CD4-positive, alpha-beta T cell treated with Interleukin-4 for 4 hours (primary cell): ENCODE measurements at regions not wholly inside any gene's neighbourhood (a gene's known extent, or its start where the extent isn't known, plus 50 kb on each side); places are given as distances from the start of the nearest gene placed in this dataset.

Source experiments
- DNase-seq: peaks from one replicate; pipeline ENCODE4 v3.0.0-alpha.2; 2020

DNA sequence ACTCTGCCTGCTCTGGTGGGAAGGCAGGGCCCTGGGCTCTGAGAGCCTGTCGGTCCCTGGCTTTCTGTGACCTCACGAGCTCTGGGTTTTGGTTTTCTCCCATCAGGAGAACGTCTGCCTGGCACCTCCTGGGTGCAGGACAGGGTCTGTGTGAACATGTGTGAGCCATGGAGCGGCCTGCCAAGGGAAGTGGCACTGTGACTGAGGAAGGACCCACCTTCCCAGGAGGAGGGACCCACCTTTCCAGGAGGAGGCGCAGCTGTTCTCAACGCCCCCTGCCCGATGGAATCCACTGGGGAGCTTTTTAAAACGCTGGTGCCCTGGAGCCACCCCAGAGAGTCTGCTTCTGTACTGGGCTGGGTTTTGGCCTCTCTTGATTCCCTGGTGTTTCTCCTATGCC lies 168.7 kb downstream of the GLI2 start:
- DNase-seq = no peak

DNA sequence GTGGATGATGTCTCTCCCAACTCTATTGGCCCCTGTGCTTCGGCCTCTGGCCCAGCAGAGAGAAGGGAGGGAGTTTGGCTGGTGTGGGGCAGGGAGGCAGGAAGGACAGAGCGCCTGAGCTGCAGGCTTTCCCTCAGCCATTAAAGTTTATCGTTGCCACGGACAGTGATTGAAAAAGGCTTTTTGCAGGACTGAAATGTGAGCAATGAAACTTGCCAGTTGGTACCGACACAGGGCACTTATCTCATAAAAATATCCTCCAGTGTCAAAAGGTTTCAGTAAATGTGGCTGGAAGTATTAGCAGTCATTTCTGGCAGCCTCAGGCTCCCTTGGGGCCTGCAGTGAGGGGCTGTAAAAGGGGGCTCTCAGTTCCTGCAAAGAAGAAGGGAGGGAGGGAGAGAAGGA lies 169.2 kb downstream of the GLI2 start:
- DNase-seq = no peak

DNA sequence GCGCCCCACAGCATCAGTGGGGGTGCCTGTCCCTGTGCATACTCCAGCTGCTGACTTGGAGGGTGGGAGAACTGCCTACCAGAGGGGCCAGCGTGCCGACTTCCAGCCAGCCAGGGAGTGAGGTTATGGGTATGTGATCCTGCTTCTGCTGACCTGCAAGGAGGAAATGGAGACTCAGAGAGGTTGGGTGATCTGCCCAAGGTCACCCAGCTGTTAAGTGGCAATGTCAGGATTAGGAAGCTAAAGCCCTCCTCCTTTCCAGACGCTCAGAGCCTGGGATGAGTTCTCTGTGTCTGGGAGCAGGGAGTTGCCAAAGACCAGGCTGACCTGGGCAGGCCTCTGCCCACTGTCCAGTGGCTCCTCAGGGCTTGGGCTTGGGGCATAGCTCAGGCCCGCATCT lies 169.6 kb downstream of the GLI2 start:
- no peak for DNase-seq

DNA sequence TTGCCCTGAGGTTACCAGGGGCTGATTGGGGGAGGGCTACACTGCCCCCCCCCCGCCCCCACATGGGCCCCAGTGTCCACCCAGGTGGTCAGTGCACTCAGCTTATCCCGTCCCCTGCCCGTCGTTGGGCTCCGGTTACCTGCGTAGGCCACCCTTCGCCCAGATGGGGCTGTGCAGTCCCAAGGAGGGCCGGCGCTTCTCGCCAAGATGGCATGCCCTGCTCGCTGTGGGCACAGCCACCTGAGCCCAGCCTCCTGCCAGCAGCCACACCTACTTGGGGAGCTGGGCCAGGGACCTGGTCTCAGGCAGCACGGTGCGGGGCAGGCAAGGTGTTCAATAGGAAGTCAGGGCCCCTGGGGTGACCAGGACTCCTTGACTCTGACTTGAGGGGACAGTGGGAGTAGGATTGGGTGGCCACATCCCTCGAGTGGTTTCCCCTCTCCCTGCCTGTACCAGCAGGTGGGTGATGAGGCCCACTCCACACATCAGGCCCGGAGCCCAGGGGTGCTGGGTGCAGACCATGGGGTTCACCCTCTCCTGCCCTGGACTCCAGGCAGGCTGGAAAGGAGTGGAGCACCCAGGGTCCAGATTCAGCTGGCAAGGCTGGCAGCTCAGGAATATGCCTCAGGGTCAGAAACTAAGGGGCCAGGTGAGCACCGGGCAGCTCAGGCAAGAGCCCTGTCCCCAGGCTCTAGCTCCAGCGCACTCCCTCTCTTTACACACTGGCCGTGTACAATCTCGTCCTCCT lies 170.3 kb downstream of the GLI2 start:
- DNase-seq = no peak

DNA sequence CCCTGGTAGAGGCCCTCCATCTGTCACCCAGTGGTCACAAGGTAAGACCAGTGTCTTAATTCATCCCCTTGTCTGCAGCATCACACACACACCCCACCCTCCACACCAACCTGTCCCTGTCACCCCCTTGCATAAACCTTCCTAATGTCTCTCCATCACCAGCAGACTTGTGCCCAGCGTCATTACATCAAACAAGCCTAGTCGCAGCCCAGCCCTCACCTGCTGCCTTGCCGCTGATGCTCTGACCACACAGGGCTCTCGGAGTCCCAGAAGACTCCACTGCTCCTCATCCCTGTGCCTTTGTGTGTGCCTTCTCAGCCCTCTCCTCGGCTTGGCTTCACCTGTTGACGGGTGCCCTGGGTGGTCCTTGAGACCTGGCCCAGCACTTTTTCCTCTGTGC lies 171.2 kb downstream of the GLI2 start:
- no peak for DNase-seq

DNA sequence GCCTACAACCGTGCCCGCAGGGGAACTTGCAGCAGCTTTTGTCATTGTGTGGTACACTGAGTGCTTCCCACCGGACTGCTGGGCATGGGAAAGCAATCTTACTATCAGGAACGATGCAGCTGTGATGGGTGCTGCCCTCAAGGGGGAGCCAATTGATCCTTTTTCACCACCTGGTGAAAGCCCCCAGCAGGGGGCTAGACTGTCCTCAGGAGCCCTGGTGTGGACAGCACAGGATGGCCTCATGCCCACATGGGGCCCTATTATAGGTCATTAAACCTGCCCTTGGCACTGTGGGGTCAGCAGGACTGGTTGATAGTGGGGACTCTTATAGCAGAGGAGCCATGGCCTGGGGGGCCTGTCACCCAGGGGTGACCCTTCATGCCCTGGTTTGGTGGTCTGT lies 172.2 kb downstream of the GLI2 start:
- DNase-seq = no peak

DNA sequence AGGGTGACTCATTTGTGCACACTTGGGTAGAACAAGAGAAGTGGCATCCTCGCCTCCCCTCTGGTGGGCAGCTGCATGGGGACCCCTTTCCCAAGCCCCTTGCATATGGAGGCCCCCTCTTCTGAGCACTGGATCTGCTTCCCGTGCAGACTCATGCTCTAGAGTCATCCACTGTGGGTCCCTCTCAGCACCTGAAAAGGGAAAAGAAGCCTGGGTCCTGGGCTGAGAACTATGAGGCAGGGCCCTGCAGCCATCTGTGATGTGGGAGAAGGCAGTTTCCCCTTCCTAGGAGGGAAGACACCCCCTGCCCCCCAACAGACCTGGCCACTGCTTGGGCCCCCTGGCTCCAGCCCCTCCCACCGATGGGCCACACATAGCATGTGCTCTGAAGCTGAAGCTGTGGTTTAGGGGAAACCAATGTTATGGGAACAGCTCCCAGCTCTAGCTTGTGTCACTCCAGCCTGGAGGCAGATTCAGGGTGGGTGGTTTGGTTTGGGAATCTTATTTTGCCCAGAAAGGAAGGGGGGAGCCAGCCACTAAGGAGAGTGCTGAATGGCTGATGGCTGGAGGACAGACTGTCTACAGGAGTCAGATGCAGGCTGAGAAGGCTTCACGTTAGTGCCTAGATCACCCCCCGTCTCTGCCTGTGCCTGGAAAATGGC lies 172.8 kb downstream of the GLI2 start:
- no peak for DNase-seq

DNA sequence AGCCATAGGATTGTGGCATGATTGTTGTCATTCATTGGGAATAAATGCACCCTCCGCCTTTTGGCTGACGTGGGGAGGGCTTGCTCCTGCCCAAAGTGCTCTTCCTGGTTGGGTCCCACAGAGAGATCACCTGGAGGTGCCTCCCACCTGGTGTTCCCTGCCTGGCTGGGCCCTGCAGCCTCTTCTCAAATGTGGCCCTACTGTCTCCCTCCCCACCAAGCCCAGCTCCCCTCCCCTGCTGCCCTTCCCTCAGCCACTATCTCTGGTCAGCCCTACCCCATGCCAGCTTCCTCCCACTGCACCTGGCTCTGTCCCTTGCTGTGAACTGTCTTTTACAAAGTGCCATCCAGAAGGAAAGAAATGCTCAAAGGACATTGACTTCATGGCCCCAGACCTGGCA lies 173.4 kb downstream of the GLI2 start:
- DNase-seq = no peak

DNA sequence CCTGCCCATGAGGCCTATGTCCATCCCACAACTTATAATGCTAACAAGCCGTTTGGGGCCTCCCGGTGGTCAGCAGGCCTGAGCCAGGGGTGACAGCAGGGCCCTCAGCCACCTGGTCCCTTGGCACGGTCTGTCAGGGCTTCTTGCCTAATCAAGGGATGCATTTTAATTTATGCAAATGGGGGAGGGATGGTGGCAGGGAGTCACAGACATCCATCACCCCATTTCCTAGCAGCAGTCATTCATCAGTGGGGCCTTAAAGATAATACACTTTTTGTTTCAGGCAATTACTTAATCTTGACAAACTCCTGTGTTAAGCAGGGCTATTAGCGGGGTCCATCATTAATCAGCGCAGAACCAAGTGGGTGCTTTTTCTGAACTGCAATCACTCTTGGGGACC lies 174.5 kb downstream of the GLI2 start:
- DNase-seq = no peak

DNA sequence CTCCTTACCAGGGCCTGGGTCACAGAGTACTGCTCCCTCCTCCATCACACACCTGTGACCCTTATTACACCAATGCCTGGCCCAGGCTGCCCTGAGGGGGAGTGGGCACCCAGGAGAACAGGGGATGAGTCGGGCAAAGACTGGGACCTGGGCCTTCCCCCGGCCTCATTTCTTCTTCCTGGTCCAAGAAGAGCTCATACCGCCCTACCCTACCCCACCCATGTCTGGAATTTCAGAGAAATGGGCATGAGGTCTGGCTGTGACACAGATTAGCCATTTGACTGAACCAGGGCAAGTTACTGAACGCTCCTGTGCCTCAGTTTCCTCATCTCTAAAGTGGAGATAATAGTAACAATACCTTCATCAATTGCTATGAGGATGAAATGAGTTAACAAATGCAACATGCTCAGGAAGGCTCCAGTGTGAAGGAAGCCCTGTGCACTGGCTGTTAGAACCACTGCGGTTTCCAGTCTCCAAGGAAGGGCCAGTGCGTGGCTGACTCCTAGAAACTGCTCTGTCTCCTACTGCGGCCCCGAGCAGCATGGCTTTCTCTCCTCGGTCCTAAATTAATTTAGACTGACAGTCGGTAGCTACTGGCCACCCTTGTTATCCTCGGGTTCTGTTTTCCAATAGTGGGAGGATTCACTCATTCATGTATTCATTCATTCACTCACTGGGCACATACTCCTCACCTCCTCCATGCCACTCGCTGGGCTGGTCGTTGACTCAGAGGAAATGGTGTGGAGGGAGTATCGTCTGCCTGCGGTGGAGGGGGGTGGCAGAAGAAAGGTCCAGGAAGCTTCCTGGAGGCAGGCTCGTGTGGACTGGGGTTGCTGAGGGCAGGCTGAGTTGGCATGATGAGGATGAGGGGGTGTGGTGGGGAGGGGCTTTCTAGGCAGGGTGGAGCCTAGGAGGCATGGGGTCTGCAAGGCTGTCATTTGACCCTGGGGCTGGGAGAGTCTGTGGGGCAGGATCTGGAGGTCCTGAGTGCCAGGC lies 175.6 kb downstream of the GLI2 start:
- DNase-seq = no peak

DNA sequence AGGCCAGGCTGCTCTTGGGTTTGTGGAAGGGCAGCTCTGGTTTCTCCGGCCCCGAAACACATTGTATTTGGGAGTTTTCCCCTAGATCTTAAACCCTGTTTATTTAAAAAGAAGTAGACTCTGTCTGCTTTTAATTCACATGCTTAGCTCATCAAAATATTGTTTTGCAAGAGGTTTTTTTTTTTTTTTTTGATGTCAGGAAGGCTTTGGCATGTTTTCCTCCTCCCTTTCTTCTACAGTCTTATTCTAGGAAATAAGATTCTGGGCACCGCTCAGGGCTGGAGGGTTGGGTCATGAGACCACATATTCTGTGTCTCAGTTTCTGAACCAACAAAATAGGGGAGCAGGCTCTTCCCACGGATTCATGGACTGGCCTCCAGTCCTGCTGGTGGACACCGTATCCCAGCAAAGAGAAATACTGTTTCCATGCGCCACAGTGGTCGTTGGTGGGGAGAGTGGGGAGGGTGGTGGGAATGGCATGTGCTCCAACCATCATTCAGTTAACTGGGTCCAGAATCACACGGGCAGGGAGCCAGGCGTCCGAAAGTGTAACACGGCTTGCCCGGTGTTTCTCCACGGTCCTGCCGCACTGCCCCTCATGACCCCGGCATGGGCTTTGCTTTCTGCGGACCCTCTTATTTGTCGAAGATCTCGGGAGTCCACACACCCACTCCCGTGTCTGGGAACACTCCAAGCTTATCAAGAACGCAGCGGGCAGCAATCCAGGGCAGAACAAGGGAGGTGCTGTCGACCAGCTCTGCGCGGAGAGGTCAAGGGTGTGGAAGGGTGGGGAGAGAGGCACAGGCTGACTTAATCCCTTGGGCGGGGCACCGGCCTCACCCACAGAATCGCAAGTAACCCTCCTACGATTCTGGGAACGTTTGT lies 176.7 kb downstream of the GLI2 start:
- DNase-seq = no peak

DNA sequence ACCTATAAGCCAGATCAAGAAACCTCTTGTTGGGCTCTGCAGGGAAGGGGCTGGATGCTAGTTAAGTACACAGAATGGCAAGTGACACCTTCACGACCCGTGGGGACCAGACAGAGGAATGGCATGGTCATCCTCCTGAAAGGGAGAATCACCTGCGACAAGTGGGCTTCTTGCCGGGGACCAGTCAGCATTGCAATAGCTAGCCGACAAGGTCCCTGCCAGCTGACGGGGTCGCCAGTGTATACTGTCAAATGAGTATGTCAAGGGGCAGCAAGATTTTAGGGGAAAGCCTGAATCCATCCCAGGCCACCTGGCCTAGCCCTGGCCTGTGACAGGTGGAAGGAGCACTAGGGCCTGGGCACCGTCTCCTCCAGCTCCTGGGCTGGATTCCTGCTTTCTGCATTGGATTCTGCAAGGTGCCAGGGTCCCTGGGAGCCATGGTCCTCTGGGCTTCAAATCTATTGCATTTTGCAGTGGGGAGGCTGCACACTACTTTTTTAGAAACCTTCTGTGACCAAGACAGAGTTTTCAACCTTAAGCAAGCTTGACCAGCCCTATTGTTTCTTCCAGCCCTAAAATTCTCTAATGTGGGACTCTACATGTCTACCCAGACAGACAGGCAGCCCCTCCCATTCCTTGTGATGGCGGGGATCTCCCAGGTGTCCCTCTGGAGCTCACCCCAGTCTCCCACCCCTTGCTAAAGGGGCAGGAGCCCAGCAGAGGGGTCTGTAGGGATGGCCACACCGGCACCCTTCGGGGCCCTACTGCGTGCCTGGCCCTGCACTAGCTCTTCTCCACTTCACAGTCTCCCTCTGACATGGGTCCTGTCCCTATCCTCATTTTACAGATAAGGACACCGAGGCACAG lies 178.5 kb downstream of the GLI2 start:
- DNase-seq = no peak

DNA sequence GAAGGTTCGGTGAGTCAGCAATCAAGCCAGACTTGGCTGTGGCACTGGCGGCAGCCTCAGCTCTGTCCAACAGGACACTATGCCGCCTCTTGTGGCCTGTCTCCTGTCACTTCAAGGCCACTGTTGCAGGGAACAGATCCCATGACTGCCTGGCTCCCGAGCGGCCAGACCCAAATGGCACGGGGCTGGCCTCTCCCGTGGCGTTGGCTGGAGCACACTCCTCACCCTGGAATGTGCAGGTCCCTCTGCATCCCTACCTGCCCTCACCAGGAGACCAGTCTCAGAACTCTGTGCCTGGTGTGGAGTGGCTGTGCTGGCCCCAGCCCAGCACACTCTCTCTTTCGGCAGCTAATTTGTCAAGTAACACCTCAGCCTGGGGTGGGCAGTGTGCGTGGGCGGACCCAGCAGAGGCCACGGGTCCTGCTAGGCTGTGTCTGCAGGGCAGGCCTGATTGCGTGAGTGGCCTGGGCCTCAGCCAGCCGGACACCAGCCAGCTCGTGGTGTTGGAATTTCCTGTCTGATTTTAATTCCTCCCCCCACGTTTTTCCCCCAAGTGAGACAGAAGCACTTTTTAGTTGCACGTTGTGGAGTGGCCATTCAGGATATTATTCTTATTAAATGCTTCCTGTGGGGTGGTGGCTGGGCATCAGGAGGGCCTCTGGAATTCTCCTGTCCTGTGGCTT lies 179.3 kb downstream of the GLI2 start:
- DNase-seq = no peak

DNA sequence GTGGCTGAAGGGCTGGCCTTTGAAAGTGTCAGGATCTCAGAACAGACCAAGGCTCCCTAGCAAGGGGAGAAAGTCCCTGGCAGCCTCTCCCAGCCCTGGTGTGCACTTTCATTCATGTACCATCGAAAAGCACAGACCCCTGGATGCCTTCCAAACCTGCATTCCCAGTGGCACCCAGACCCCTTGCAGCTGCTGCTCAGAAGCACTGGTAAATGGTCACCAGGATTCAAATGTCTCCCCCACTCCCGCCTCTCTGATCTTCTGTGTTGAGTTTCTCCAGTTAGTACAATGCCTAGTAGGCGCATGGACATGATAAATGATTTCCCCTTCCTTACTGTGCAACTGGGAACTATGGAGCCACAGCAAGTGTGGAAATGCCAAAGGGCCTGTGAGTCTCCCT lies 180.0 kb downstream of the GLI2 start:
- DNase-seq = no peak

DNA sequence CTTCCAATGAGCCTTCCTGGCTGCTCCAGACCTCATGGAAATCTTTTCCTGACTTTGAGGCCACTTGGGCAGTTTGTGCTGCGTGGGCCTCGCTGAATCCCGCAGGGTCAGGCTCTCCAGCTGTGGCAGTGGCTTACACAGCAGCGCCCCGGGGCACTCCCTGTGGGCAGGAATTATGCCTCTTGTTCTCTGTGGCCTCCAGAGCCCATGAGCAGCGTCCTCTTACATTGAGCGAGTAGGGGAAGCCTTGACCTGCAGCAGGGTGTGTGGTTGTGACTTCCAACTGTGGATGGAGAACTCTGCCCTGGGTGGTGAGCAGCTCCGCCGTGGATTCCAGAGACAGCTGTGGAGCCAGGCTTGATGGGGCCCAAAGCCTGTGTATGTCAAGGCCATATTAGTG lies 180.8 kb downstream of the GLI2 start:
- DNase-seq = no peak

DNA sequence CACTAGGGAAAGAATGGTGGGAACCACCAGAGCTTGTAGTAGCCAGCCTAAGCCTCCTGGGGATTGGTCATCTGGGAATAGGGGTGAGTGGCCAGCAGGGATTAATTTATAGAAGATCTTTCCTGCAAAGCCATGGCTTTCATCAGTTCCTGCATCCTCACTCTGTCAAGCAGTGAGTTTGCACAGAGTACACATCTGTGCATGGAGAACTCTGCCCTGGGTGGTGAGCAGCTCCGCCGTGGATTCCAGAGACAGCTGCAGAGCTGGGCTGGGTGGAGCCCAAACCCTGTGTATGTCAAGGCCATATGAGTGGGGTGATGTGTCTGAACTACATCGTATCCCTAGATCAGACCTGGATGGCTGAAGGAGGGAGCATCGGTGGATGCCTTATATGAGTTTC lies 182.2 kb downstream of the GLI2 start:
- no peak for DNase-seq

DNA sequence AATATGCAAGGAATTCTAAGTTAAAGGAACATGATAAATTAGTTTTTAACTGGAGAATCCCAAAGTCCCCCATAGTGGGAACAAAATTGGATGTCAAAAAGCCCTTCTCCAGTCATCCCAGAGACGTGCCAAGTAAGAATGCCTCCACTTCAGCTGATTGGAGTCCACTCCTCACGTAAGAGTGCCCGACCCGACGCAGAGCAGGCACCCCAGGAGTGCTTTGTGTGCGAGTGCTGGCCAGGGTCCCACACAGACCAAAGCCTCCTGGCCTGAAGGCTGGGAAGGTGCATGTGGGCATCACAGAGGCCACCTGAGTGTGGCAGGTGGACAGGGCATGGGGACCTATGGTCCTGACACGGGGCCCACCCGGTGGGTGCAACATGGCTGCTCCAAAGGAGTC lies 183.5 kb downstream of the GLI2 start:
- DNase-seq = no peak

DNA sequence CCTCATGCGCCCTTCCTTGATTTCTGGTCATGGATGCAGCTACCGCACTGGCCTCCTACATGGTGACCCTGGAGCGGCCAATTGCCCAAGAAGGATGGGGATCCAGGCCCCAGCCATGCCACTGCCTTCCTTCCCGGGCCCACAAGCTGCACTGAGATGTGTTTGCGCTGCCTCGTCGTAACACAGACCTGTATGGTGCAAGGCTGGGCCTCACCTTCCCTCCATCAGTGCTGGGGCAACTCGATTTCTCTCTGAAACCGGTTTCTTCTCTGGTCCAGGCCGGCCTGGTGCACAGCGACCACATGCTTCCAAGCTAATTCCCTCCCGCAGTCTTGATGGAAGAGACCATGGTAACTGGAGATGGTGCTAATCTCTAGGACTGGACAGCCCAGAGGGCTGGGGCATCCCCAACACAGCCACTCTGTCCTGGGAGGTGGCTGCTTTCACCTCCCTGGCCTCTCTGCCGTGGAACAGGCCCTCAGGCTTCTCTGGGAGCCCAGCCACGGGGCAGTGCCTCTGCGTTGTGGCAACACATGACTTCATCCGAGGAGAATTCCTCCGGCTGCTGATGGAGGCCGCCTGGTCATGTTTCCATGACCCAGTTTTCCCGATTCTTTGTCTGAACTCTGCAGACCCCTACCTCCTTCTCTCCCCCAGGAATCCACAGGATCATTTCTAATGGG lies 184.2 kb downstream of the GLI2 start:
- DNase-seq = no peak

DNA sequence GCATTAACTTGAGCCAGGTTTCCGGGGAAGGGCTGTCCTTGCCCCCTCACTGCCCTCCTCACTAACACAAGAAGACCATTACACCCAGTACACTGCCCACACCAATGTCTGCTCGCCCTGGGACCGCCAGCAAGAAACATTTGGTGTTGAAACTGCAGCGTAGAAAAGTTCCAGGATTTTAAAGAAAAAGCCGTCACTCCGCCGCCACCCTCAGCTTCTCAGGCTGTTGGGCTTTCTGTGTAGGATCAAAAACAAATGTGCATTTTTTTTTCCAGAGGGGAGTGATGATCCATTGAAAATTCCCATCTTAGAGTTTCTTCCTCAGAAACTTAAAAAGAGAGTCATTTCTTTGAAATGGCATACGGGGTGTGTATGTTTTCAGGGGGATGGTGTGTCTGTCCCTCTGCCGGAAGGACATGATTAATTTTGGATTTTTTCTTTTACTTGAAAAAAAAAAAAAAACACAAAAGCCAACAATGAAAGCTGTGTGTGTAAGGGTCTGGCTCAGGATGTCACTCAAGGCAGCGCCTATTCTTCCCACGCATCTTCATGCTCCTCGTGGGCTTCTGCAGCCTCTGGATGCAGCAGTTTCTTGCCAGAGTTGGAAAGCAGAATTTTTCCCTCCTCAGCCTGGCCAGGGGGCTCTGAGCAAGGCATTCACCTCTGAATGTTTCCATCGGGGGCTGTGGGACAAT lies 184.9 kb downstream of the GLI2 start:
- no peak for DNase-seq

DNA sequence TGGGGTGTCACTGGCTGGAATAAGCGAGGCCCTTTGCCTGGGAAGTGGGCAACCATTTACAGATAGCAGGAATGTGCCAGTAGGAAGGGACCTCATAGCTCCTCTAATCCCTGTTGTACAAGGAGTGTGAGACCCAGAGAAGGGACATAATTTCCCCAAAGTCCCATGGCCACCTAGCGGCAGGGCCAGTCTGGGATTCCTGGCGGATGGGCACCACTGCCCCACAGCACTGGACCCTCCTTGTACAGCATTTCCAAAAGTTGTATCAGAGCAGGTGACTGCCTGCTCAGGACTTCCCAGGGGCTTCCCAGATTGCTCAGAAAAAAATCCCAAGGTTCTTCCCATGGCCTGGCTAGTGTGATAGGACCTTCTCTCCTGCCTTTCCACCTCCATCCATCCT lies 185.8 kb downstream of the GLI2 start:
- no peak for DNase-seq
